Adrenal gland (tissue), 9 donors: ENCODE measurements at regions not wholly inside any gene's neighbourhood (a gene's known extent, or its start where the extent isn't known, plus 50 kb on each side); places are given as distances from the start of the nearest gene placed in this dataset.

Experiments
- DNase-seq, 7 donors: peaks; one replicate each; pipeline ENCODE4 v3.0.0-alpha.2; 2019 to 2020
- H3K27ac ChIP-seq, 5 donors: fragments of 200-600 bp; sonication (generic) in 4 of 5; 1 replicate in 3 of 5; 2 replicates in 2 of 5; pipeline versions ENCODE4 v1.5.1 to v1.8.0; 2016 to 2020; ENCODE audit warnings: mild to moderate bottlenecking in 1 of 5
- H3K27me3 ChIP-seq: fragments of 200-600 bp; 2 replicates; pipeline ENCODE4 v1.8.0; 2021
- H3K36me3 ChIP-seq, 2 donors: fragments of 200-600 bp; replicated peaks in 1 of 2; 1 replicate in 1 of 2; 2 replicates in 1 of 2; pipeline versions ENCODE4 v1.5.1 to v1.8.0; 2018 to 2022
- H3K4me1 ChIP-seq, 2 donors: fragments of 200-600 bp; replicated peaks in 1 of 2; 1 replicate in 1 of 2; 2 replicates in 1 of 2; pipeline versions ENCODE4 v1.5.1 to v1.8.0; 2018 to 2021
- H3K4me3 ChIP-seq, 4 donors: fragments of 200-600 bp; sonication (generic) in 3 of 4; one replicate each; pipeline ENCODE4 v1.5.1; 2016 to 2018
- H3K9me3 ChIP-seq, 3 donors: fragments of 200-600 bp; sonication (generic) in 1 of 3; replicated peaks in 1 of 3; 1 replicate in 2 of 3; 2 replicates in 1 of 3; pipeline versions ENCODE4 v1.5.1 to v1.8.0; 2016 to 2021
- POLR2A ChIP-seq, 2 donors: fragments of 450-650 bp; IDR thresholded peaks; one replicate each; pipeline ENCODE4 v1.6.1; 2017; ENCODE audit warnings: antibody characterized with exemption in 2 of 2, mild to moderate bottlenecking in 2 of 2, moderate library complexity in 1 of 2
- WGBS, 4 donors: extraction: QIAGEN DNeasy Blood & Tissue Kit in 2 of 4; methylation state at CpG; one replicate each; pipeline versions ENCODE4 v1.1.5 to v1.1.7; 2013 to 2017; 5-methylcytosine and 5-hydroxymethylcytosine counted together
- intact Hi-C, 2 donors: fragments of 100-400 bp; cut with DNase I; formaldehyde crosslinking; loops; one replicate each; pipeline versions ENCODE4 v1.14.1 to v1.15.0; 2022 to 2023
- TF ChIP-seq, protein P1 (sequence below), 6 experiments: fragments of 450-650 bp in 4 of 6; fragments of 200-600 bp in 2 of 6; sonication (generic) in 1 of 6; IDR thresholded peaks; 1 replicate in 5 of 6; 2 replicates in 1 of 6; pipeline versions ENCODE4 v1.5.1 to v1.8.0; 2016 to 2021; ENCODE audit warnings: antibody characterized with exemption in 6 of 6, mild to moderate bottlenecking in 2 of 6, moderate library complexity in 1 of 6
- donor health status: healthy with polysubstance abuse.
- donor health status: Bipolar disorder and iron deficiency.
- donor health status: DM: yes; HTN: yes; CAD: no.
- donor health status: DM: no; HTN: no; CAD: no.
- donor health status: DM: no; HTN: no; CAD: no.

DNA sequence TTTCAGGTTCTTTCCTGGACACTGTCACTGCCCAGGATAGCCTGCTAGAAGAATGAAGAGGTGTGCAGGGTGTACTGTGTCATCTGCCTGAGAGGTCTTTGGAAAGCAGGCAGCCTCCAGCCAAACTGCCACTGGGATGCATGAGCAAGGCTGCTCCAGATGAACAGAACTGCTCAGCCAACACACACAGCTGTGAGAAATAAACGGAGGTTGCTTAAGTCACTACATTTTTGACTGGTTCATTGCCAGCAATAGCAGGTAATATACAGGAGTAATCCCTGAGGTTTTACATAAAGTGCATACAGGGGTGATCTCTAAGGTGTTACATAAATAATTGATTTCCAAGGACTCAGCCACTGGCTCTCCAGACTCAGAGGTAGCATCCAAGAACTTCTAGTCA lies 516.9 kb downstream of the BRINP3 start:
- Histone ChIP-seq H3K4me3 (no peak overlapping the region), H3K27ac (no peak overlapping the region), H3K27me3 (no peaks in the 10 kb centered on the region), H3K4me1 (no peaks in the 10 kb centered on the region), H3K36me3 (no peaks in the 10 kb centered on the region), H3K9me3 (no peaks in the 10 kb centered on the region)
- WGBS, 4 donors = 14 to 56% (median 40%) methylated on average over 1 of the region's 1 CpG
- DNase-seq = no peak
- intact Hi-C loops = no loop called here
- TF ChIP-seq, protein P1, sequence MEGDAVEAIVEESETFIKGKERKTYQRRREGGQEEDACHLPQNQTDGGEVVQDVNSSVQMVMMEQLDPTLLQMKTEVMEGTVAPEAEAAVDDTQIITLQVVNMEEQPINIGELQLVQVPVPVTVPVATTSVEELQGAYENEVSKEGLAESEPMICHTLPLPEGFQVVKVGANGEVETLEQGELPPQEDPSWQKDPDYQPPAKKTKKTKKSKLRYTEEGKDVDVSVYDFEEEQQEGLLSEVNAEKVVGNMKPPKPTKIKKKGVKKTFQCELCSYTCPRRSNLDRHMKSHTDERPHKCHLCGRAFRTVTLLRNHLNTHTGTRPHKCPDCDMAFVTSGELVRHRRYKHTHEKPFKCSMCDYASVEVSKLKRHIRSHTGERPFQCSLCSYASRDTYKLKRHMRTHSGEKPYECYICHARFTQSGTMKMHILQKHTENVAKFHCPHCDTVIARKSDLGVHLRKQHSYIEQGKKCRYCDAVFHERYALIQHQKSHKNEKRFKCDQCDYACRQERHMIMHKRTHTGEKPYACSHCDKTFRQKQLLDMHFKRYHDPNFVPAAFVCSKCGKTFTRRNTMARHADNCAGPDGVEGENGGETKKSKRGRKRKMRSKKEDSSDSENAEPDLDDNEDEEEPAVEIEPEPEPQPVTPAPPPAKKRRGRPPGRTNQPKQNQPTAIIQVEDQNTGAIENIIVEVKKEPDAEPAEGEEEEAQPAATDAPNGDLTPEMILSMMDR (IDR thresholded peaks at IDR 0.05) = no peak
- no peak for TF ChIP-seq POLR2A (IDR thresholded peaks at IDR 0.05)

GRCh38 chr1:189962181-189962580 lies 515.5 kb downstream of the BRINP3 start:
- Histone ChIP-seq H3K27me3 (no peaks in the 10 kb centered on the region), H3K9me3 (no peaks in the 10 kb centered on the region), H3K4me3 (no peak overlapping the region), H3K36me3 (no peaks in the 10 kb centered on the region), H3K4me1 (no peaks in the 10 kb centered on the region), H3K27ac (no peak overlapping the region)
- intact Hi-C loops = no loop called here
- no peak for DNase-seq
- TF ChIP-seq, protein P1 (IDR thresholded peaks at IDR 0.05) = no peak
- TF ChIP-seq POLR2A (IDR thresholded peaks at IDR 0.05) = no peak

DNA sequence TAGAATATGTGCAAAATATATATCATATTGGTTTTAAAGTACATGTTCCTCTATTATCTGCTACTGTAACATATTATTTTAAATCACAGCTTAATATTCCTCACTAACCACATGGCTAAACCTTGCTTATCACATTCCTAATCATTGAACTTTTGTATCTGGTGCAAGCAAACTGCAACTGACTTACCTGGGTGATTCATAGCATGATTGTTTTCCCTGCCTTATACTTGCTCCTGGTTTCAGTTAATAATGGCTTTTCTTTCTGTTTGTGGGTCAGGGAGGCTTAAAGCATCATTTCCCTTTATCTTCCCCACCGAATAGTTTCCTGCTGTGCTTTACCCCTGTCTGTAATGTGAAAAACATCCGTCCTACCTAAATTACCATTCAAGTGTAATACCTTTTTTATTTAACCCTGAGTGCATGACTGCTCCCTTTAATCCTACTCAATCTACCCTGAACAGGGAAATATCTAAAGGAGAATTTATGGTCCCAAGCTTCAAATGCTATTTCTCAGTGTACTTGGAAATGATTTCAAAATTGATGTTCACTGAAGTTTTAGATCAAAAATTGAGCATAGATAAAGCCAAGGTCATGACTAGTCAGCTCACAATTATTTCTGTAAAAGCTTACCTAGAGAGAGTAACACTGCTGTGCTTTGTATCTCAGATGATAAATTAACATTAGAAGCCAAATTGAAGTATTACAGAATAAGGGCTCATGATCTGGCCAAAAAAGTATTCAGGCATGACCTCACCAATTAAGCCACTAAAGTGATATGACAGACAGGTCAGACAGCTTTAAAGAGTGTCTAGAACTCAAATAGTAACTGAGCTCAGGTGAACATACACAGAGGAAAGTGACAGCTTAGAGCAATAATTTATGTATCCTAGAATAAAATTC lies 507.1 kb downstream of the BRINP3 start:
- intact Hi-C loops = no loop called here
- 3 to 14% (median 8%) methylated on average over 2 of the region's 2 CpGs for WGBS, 4 donors

GRCh38 chr1:189971656-189972055 lies 506.0 kb downstream of the BRINP3 start:
- Histone ChIP-seq H3K27ac (no peak overlapping the region), H3K27me3 (no peaks in the 10 kb centered on the region), H3K4me1 (no peaks in the 10 kb centered on the region), H3K4me3 (no peak overlapping the region), H3K36me3 (no peaks in the 10 kb centered on the region), H3K9me3 (no peaks in the 10 kb centered on the region)
- intact Hi-C loops = no loop called here
- no peak for TF ChIP-seq POLR2A (IDR thresholded peaks at IDR 0.05)
- TF ChIP-seq, protein P1 (IDR thresholded peaks at IDR 0.05) = no peak
- no peak for DNase-seq
- 65 to 85% (median 74%) methylated on average over 4 of the region's 4 CpGs for WGBS, 4 donors

More for the DNA sequence above, 507.1 kb downstream of the BRINP3 start:
- H3K36me3 ChIP-seq = no peaks in the 10 kb centered on the region
- H3K4me3 ChIP-seq = no peak overlapping the region
- no peak overlapping the region for H3K27ac ChIP-seq
- H3K9me3 ChIP-seq = no peaks in the 10 kb centered on the region
- H3K4me1 ChIP-seq = no peaks in the 10 kb centered on the region
- TF ChIP-seq, protein P1 (IDR thresholded peaks at IDR 0.05) = no peak
- no peak for TF ChIP-seq POLR2A (IDR thresholded peaks at IDR 0.05)
- no peak for DNase-seq
- H3K27me3 ChIP-seq = no peaks in the 10 kb centered on the region
